GM18502 (cell line): ENCODE measurements at regions not wholly inside any gene's neighbourhood (a gene's known extent, or its start where the extent isn't known, plus 50 kb on each side); places are given as distances from the start of the nearest gene placed in this dataset.
"Not testable (repeated sequence)": the region's sequence is repeated elsewhere in the genome, so short reads cannot be mapped to it uniquely, and the experiment has no call there.

Experiments used
- ATAC-seq: cut with Tn5 transposase; IDR thresholded peaks from one replicate; pipeline ENCODE4 v1.9.1; 2021; ENCODE audit warnings: mild to moderate bottlenecking; ENCODE audit not compliant: unreplicated experiment, poor library complexity

DNA sequence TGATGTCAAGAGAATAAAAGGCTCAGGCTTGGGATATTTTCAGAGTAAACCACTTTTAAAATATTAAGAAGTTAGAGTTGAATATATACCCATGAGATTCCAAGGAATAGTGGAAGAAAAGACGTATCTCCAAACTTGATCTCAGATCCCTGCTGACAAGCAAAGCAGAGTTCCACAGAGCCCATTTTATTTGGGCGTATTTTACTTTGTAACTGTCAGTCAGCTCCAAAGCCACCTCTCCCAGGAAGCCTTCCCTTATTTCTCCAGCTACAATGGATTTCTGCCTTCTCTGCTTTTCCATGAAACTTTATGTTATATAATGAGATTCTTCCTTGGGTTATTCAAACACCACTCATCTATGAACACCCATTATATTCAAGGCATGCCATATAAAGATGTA, 295.7 kb downstream of the FZD1 start:
- no peak for ATAC-seq

- no peak for ATAC-seq
Observed at GRCh38 chr7:91564101-91564500, 299.9 kb downstream of the FZD1 start.

DNA sequence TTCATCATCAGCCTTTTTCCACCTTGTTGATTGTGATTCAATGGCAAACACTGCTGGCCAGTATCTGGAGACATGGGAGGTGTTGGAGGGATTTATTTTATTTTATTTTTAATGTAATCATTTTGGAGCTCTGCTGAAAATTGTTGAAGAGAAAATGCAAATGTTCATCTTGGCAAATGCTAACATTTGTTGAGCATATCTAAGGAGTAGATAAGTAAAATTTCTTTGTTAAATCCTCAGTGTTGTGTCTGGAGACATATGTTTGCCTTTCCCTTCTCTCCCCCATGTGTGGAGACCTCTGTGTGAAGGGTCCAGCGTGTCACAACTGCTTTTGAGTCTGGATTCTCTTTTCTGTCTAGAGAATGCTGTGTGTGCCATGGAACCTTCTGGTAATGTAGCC, 300.3 kb downstream of the FZD1 start:
- no peak for ATAC-seq

- no peak for ATAC-seq
Observed at GRCh38 chr7:91565499-91566401, 301.5 kb downstream of the FZD1 start.

- no peak for ATAC-seq
Observed at GRCh38 chr7:91566402-91566732, 302.1 kb downstream of the FZD1 start.

- ATAC-seq = no peak
Observed at GRCh38 chr7:91567081-91568012, 303.1 kb downstream of the FZD1 start.

DNA sequence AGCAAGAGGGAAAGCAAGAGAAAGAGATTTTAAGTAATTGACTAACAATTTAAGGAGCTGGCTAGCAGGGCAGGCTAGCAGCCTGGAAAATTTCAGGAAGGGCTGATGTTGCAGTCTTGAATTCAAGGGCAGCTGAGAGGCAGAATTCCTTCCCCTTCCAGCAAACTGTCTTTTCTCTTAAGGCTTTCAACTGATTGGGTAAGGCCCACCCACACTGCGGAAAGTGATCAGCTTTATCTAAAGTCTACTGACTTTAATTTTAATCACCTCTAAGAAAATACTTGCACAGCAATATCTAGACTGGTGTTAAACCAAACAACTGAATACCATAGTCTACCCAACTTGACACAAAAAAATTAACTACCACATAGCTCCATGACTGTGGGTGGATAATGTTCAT, 303.9 kb downstream of the FZD1 start:
- ATAC-seq = no peak

GRCh38 chr7:91569728-91570457, 305.7 kb downstream of the FZD1 start:
- ATAC-seq = no peak

DNA sequence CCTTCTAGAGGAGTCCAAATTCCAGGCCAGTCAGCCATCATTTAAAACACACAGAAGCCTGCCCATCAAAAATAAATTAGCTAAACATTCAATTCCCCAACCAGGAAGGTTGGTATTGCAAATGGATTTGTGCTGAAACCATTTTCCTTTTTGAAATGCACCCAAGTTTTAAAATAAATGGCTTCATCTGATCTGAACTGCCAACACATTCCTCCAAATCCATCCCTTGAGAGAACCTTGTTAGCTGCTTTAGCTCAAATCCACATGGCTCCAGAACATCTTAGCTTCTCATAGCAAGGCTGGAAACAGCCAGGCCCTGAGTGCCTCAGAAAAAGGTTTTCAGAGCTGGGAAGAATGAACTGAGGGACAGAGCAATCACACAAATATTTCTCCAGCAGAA, 306.3 kb downstream of the FZD1 start:
- no peak for ATAC-seq

- no peak for ATAC-seq
Observed at GRCh38 chr7:91571601-91572000, 307.4 kb downstream of the FZD1 start.

DNA sequence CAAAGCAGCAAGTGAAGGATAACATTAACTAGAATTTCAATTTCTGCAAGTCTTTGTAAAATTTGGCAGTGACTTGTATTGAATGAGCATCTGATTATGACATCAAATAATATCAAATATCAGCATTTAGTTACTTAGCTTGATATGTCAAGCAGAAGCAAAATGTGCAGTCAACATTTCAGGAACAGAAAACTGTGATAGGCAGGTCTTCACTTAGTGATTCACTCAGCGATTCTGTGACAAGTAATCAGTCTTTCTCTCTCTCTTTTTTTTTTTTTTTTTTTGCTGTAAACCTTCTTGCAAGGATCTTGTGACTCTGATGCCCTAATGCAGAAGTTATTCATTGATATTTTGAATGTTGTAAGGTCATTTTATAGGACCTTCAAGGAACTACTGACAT, 307.1 kb downstream of the MTERF1 start:
- ATAC-seq = no peak

DNA sequence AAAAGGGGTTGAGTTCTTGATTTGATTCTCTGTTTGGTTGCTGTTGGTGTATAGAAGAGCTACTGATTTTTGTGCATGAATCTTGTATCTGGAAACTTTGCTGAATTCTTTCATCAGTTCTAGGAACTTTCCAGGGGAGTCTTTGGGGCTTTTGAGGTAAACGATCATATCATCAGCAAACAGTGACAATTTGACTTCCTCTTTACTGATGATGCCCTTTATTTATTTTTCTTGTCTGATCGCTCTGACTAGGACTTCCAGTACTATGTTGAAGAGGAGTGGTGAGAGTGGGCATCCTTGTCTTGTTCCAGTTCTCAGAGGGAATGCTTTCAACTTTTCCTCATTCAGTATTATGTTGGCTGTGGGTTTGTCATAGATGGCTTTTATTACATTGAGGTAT, 304.0 kb downstream of the MTERF1 start:
- ATAC-seq = not testable (repeated sequence)

DNA sequence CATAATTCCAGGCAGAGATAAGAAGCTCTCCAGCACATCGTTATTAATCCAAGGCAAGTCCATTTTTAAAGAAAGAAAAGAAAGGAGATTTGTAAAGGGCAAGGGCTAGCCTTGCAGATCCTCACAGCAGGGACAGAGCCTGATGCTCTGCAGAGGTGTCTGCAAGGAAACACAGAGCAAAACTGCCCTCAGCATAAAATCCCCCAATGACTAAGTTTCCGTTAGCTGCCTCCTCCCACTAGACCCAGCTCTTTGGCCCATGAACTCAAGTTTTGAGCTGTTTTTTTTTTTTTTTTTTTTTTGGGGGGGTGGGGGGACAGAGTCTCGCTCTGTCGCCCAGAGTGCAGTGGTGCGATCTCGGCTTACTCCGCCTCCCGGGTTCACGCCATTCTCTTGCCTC, 300.7 kb downstream of the MTERF1 start:
- no peak for ATAC-seq

GRCh38 chr7:91582799-91583477, 297.6 kb downstream of the MTERF1 start:
- no peak for ATAC-seq

DNA sequence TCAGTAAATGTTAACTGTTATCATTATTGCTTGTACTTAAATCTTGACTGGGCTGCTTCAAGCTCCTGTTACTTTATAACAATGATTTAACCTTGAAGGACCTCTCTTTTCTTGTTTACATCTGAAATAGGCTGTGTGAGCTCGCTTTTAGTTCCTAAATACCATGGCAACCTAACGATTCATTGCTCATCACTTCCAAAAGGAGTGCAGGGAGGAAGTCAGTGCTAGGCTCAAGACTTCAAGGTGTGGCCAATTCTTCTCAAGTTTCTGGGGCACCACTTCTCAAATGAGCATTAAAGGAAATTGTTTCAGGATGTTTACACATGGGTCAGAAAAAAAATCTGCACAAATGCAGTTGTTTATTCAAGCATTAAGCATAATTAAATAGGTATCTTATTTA, 284.2 kb downstream of the MTERF1 start:
- ATAC-seq = no peak

- ATAC-seq = no peak
Observed at GRCh38 chr7:91598791-91599190, 281.7 kb downstream of the MTERF1 start.

- ATAC-seq = no peak
Observed at GRCh38 chr7:91600112-91600511, 280.4 kb downstream of the MTERF1 start.

GRCh38 chr7:91603707-91604106, 276.8 kb downstream of the MTERF1 start:
- no peak for ATAC-seq

DNA sequence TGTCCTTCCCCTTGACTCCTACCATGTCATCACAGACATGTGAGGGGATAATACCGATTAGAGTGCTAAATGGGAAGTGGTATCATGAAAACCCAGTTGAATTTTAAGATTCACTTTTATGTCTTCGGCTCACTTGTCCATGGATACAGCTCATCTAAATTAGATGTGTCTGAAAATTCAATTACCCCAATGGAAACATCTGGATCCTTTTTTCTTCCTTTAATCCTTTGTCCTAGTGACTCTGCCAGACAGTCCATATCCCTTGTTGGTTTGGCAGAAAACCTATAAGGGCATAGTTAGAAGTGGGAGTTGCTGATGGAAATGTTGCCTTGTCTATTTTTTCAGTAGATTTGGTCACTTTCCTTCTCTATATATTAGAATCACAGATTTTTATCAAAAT, 271.9 kb downstream of the MTERF1 start:
- ATAC-seq = no peak

GRCh38 chr7:91609525-91609924, 271.0 kb downstream of the MTERF1 start:
- no peak for ATAC-seq
